ENCODE measurements at regions not wholly inside any gene's neighbourhood (a gene's known extent, or its start where the extent isn't known, plus 50 kb on each side); places are given as distances from the start of the nearest gene placed in this dataset.

DNA sequence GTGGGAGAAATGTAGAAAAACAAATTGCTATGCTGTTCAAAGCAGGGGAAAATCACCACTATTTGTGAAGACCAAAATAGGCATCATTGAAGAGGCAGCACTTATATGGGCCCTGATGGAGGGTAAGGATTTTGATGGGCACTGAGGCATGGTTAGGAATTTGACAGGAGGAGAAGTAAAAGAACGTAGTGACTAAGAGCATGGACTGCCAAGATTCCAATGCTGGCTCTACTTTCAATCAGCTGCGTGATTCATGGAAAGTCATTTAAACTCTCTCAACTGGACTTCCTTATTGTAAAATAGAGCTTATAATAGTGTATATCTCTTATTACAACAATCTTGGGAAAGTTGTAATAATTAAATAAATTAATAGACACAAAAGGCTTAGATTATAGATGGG lies 267.7 kb upstream of the G2E3 start:
- Histone ChIP-seq H3K27me3 (ENCODE audit: insufficient read depth, low read depth) (no peaks in the 10 kb centered on the region), H3K4me1 (ENCODE audit: low read depth, poor library complexity, severe bottlenecking) (no peaks in the 10 kb centered on the region), H3K36me3 (ENCODE audit: insufficient read depth) (no peaks in the 10 kb centered on the region), H2AFZ (ENCODE audit: low read depth) (no peak overlapping the region), H3K79me2 (ENCODE audit: insufficient read depth, low read depth) (no peaks in the 10 kb centered on the region), H3K9ac (no peak overlapping the region), H4K20me1 (ENCODE audit: insufficient read depth) (no peaks in the 10 kb centered on the region), H3K4me2 (no peak overlapping the region), H3K4me3 (IDR thresholded peaks at IDR 0.05; ENCODE audit: insufficient read depth, low read depth, low read length) (no peak overlapping the region), H3K27ac (no peak overlapping the region)
- TF ChIP-seq, protein P1, sequence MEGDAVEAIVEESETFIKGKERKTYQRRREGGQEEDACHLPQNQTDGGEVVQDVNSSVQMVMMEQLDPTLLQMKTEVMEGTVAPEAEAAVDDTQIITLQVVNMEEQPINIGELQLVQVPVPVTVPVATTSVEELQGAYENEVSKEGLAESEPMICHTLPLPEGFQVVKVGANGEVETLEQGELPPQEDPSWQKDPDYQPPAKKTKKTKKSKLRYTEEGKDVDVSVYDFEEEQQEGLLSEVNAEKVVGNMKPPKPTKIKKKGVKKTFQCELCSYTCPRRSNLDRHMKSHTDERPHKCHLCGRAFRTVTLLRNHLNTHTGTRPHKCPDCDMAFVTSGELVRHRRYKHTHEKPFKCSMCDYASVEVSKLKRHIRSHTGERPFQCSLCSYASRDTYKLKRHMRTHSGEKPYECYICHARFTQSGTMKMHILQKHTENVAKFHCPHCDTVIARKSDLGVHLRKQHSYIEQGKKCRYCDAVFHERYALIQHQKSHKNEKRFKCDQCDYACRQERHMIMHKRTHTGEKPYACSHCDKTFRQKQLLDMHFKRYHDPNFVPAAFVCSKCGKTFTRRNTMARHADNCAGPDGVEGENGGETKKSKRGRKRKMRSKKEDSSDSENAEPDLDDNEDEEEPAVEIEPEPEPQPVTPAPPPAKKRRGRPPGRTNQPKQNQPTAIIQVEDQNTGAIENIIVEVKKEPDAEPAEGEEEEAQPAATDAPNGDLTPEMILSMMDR (conservative IDR thresholded peaks at IDR 0.05; ENCODE audit: low read depth, low read length): no peak

DNA sequence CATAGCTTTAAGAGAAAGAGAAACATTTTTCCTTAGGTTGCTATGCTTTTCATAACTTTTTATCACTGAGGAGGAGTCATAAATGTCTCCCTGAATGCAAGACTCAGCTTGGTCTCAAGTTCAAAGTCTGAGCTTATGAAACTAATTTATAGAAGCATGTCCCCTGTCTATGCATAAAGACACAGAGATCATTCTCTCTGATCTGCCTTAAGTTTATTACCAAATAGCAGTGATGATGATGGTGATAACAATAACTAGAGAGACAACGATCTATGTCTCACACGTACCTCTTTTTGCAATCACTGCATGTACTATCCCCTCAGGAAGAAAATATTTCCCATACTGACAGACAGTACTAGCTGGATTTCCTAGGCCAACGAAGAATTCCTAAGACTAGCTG lies 266.4 kb upstream of the G2E3 start:
- Histone ChIP-seq H3K27ac (no peak overlapping the region), H3K4me3 (IDR thresholded peaks at IDR 0.05; ENCODE audit: insufficient read depth, low read depth, low read length) (no peak overlapping the region), H4K20me1 (ENCODE audit: insufficient read depth) (no peaks in the 10 kb centered on the region), H3K4me1 (ENCODE audit: low read depth, poor library complexity, severe bottlenecking) (no peaks in the 10 kb centered on the region), H3K9ac (no peak overlapping the region), H3K27me3 (ENCODE audit: insufficient read depth, low read depth) (no peaks in the 10 kb centered on the region), H3K36me3 (ENCODE audit: insufficient read depth) (no peaks in the 10 kb centered on the region), H3K4me2 (no peak overlapping the region), H2AFZ (ENCODE audit: low read depth) (no peak overlapping the region), H3K79me2 (ENCODE audit: insufficient read depth, low read depth) (no peaks in the 10 kb centered on the region)
- TF ChIP-seq, protein P1 (conservative IDR thresholded peaks at IDR 0.05; ENCODE audit: low read depth, low read length): no peak

DNA sequence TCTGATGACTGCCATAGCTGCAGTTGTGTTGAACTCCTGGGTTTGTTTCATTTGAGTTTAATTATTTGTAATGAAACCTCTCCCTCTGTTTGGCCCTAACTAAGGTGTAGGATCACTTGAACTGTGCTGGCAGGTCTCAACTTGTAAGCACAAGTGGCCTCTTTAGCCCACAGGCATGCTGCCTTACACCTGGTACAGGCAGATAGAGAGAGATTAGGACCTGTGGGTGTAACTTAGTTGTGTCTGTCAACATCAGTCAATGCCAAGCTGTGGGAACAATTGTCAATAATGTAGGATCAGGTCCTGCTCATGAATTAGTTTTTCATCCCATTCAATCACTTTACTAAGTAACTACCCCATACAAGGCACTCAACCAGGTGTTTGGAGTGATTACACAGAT lies 263.0 kb upstream of the G2E3 start:
- Histone ChIP-seq H3K4me1 (ENCODE audit: low read depth, poor library complexity, severe bottlenecking) (no peaks in the 10 kb centered on the region), H3K27me3 (ENCODE audit: insufficient read depth, low read depth) (no peaks in the 10 kb centered on the region), H3K4me2 (no peak overlapping the region), H4K20me1 (ENCODE audit: insufficient read depth) (no peaks in the 10 kb centered on the region), H3K79me2 (ENCODE audit: insufficient read depth, low read depth) (no peaks in the 10 kb centered on the region), H2AFZ (ENCODE audit: low read depth) (no peak overlapping the region), H3K36me3 (ENCODE audit: insufficient read depth) (no peaks in the 10 kb centered on the region), H3K4me3 (IDR thresholded peaks at IDR 0.05; ENCODE audit: insufficient read depth, low read depth, low read length) (no peak overlapping the region), H3K9ac (no peak overlapping the region), H3K27ac (no peak overlapping the region)
- TF ChIP-seq, protein P1 (conservative IDR thresholded peaks at IDR 0.05; ENCODE audit: low read depth, low read length): no peak

DNA sequence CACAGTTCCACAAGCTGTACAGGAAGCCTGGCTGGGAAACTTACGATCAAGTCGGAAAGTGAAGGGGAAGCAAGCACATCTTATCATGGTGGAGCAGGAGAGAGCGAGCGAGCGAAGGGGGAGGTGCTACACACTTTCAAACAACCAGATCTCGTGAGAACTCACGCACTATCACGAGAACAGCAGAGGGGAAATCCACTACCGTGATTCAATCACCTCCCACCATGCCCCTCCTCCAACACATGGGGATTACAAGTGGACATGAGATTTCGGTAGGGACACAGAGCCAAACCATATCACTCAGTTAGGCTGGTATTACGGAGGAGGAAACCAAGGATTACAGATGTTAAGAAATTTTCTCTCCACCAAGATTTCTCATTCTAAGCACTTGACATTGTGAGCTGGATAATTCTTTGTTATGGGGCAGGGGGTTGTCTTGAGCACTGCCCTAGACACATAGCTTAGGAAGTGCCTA lies 262.0 kb upstream of the G2E3 start:
- Histone ChIP-seq H3K9ac (no peak overlapping the region), H3K27ac (no peak overlapping the region), H3K4me2 (no peak overlapping the region), H3K79me2 (ENCODE audit: insufficient read depth, low read depth) (no peaks in the 10 kb centered on the region), H3K36me3 (ENCODE audit: insufficient read depth) (no peaks in the 10 kb centered on the region), H3K4me3 (IDR thresholded peaks at IDR 0.05; ENCODE audit: insufficient read depth, low read depth, low read length) (no peak overlapping the region), H4K20me1 (ENCODE audit: insufficient read depth) (no peaks in the 10 kb centered on the region), H3K4me1 (ENCODE audit: low read depth, poor library complexity, severe bottlenecking) (no peaks in the 10 kb centered on the region), H2AFZ (ENCODE audit: low read depth) (no peak overlapping the region), H3K27me3 (ENCODE audit: insufficient read depth, low read depth) (no peaks in the 10 kb centered on the region)
- TF ChIP-seq, protein P1 (conservative IDR thresholded peaks at IDR 0.05; ENCODE audit: low read depth, low read length): no peak

Measured in KMS-11 (cell line).